Osteocyte (in vitro differentiated cells): ENCODE measurements at regions not wholly inside any gene's neighbourhood (a gene's known extent, or its start where the extent isn't known, plus 50 kb on each side); places are given as distances from the start of the nearest gene placed in this dataset.
"Not testable (repeated sequence)": the region's sequence is repeated elsewhere in the genome, so short reads cannot be mapped to it uniquely, and the experiment has no call there.

Experiments
- DNase-seq: peaks from one replicate; pipeline ENCODE4 v3.0.0; 2021; ENCODE audit warnings: mixed read lengths; ENCODE audit not compliant: unreplicated experiment; ENCODE audit errors: extremely low spot score
- H3K27ac Mint-ChIP-seq: one replicate; pipeline ENCODE4 v1.8.0; 2021; ENCODE audit warnings: mild to moderate bottlenecking, mixed read lengths; ENCODE audit not compliant: unreplicated experiment
- H3K27me3 Mint-ChIP-seq: one replicate; pipeline ENCODE4 v1.8.0; 2021; ENCODE audit warnings: mixed read lengths; ENCODE audit not compliant: unreplicated experiment
- H3K36me3 Mint-ChIP-seq: one replicate; pipeline ENCODE4 v1.8.0; 2021; ENCODE audit warnings: mixed read lengths; ENCODE audit not compliant: unreplicated experiment
- H3K4me1 Mint-ChIP-seq: one replicate; pipeline ENCODE4 v1.8.0; 2021; ENCODE audit warnings: mixed read lengths; ENCODE audit not compliant: unreplicated experiment
- H3K4me3 Mint-ChIP-seq: one replicate; pipeline ENCODE4 v1.8.0; 2021; ENCODE audit warnings: mild to moderate bottlenecking, moderate library complexity, mixed read lengths; ENCODE audit not compliant: unreplicated experiment
- H3K9me3 Mint-ChIP-seq: one replicate; pipeline ENCODE4 v1.8.0; 2021; ENCODE audit warnings: mixed read lengths; ENCODE audit not compliant: unreplicated experiment
- TF ChIP-seq, protein P1 (sequence below): fragments of 200-600 bp; sonication (generic); IDR thresholded peaks from 2 replicates; pipeline ENCODE4 v1.5.0; 2021; ENCODE audit warnings: antibody characterized with exemption, mild to moderate bottlenecking, moderate library complexity

DNA sequence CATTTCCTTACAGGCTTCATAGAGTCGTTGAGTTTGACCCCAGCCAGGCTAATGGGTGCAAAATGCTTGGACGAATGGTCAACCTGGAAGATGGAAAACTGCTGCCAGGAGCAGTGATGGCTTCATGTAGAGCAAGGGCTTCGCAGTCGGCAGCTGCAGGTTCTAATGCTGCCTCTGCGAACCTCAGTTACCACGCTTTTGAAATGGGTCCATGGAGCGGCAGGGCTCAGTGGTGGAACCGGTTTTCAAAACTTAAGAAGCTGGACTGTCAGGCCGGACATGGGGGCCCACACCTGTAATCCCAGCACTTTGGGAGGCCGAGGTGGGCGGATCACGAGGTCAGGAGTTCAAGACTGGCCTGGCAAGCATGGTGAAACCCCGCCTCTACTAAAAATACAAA, 55.9 kb upstream of the PRR5 start:
- TF ChIP-seq, protein P1, sequence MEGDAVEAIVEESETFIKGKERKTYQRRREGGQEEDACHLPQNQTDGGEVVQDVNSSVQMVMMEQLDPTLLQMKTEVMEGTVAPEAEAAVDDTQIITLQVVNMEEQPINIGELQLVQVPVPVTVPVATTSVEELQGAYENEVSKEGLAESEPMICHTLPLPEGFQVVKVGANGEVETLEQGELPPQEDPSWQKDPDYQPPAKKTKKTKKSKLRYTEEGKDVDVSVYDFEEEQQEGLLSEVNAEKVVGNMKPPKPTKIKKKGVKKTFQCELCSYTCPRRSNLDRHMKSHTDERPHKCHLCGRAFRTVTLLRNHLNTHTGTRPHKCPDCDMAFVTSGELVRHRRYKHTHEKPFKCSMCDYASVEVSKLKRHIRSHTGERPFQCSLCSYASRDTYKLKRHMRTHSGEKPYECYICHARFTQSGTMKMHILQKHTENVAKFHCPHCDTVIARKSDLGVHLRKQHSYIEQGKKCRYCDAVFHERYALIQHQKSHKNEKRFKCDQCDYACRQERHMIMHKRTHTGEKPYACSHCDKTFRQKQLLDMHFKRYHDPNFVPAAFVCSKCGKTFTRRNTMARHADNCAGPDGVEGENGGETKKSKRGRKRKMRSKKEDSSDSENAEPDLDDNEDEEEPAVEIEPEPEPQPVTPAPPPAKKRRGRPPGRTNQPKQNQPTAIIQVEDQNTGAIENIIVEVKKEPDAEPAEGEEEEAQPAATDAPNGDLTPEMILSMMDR, result no peak
- Mint-ChIP-seq H3K4me3 (no peak overlapping the region), H3K36me3 (no peaks in the 10 kb centered on the region), H3K4me1 (no peaks in the 10 kb centered on the region), H3K9me3 (no peaks in the 10 kb centered on the region), H3K27me3 (peaks cover 39% of the 10 kb centered on the region), H3K27ac (no peak overlapping the region)
- no peak for DNase-seq

DNA sequence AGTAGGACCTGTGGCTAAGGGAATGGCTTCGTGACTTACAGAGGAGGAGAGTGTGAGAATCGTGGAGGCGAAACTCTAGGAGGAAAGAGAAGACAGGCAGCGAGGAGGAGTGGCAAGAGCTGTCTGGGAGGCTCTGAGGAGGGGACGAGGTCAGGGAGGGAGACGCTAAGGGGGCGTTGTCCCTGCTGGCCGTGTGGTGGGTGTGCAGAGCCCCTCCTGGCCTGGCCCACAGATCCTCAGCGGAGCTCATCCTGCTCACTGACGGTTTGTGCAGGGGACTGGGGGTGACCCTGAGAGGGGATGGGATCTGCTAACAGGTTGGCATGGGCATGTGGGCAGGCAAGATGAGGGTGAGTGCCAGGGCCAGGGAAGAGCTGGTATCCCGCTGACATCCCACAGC, 56.5 kb upstream of the PRR5 start:
- no peaks in the 10 kb centered on the region for H3K36me3 Mint-ChIP-seq
- no peak for DNase-seq
- TF ChIP-seq, protein P1, result no peak
- no peak overlapping the region for H3K27ac Mint-ChIP-seq
- H3K4me1 Mint-ChIP-seq, result no peaks in the 10 kb centered on the region
- no peaks in the 10 kb centered on the region for H3K9me3 Mint-ChIP-seq
- H3K4me3 Mint-ChIP-seq, result no peak overlapping the region
- H3K27me3 Mint-ChIP-seq, result peaks cover 36% of the 10 kb centered on the region

DNA sequence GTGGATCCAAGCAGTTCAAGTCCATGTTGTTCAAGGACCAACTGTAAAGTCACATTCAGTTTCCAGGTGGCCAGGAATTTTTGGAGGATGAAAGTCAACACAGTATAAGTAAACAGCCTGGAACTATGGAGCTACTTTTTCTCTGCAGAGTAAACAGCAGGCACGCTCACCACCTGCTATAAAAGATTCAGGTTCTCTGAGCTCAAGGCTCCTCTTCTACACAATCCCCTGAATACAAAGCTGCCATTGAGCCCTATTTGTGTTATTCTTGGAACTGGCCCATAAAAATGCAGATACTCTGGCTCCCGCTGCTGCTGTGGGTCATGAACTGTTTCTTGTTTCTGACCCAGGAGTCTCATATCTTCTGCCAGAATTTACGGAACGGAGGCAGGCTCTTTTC, 56.9 kb upstream of the PRR5 start:
- Mint-ChIP-seq H3K36me3 (no peaks in the 10 kb centered on the region), H3K27ac (no peak overlapping the region), H3K27me3 (peaks cover 31% of the 10 kb centered on the region), H3K4me3 (no peak overlapping the region), H3K9me3 (no peaks in the 10 kb centered on the region), H3K4me1 (no peaks in the 10 kb centered on the region)
- no peak for DNase-seq
- TF ChIP-seq, protein P1, result no peak

DNA sequence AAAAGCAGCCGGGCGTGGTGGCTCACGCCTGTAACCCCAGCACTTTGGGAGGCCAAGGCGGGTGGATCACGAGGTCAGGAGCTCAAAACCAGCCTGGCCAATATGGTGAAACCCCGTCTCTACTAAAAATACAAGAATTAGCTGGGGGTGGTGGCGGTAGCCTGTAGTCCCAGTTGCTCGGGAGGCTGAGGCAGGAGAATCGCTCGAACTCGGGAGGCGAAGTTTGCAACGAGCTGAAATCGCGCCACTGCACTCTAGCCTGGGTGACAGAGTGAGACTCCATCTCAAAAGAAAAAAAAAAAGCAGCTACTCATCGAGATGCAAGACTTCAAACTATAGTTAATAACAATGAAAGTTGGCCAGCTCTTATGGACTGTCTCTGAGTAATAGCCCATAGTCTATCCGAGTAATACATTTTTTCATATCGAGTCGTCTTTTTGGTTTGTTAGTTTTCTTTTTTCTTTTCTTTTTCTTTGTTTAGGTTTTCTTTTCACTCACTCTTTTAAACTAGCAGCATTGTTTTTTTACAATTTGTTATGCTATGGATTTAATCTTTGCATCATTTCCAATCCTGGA, 58.4 kb upstream of the PRR5 start:
- not testable (repeated sequence) for H3K27ac Mint-ChIP-seq, H3K4me3 Mint-ChIP-seq, H3K9me3 Mint-ChIP-seq, DNase-seq, H3K36me3 Mint-ChIP-seq
- Mint-ChIP-seq H3K27me3 (peaks cover 22% of the 10 kb centered on the region), H3K4me1 (peaks cover 12% of the 10 kb centered on the region)

DNA sequence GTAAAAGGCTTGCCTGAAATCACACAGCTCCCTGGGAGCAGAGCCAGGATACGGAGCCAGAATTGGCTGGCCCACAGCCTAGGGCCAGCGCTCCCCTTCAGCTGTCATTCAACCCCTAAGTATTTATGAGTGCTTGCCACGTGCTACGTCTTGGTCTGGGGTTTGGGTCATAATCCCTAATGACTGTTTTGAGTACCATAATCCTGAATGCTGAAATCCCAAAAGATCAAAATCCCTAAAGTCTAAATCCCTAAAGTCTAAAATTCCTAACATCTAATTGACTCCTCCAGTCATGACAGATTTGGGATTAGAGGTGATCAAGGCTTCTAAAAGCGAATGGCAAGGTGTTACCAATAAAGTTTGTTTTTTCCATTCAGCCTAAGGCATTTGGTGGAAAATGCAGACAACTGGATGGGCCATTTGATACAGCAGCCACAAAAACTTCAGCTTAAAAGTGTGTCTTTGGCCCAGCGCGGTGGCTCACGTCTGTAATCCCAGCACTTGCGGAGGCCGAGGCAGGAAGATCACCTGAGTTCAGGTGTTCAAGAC, 59.8 kb upstream of the PRR5 start:
- H3K4me1 Mint-ChIP-seq, result peaks cover 15% of the 10 kb centered on the region
- H3K36me3 Mint-ChIP-seq, result no peaks in the 10 kb centered on the region
- no peaks in the 10 kb centered on the region for H3K9me3 Mint-ChIP-seq
- TF ChIP-seq, protein P1, result no peak
- peaks cover 21% of the 10 kb centered on the region for H3K27me3 Mint-ChIP-seq
- no peak for DNase-seq
- no peak overlapping the region for H3K4me3 Mint-ChIP-seq
- H3K27ac Mint-ChIP-seq, result no peak overlapping the region
